OCI-LY1 (cell line): ENCODE measurements at regions not wholly inside any gene's neighbourhood (a gene's known extent, or its start where the extent isn't known, plus 50 kb on each side); places are given as distances from the start of the nearest gene placed in this dataset.

Experiments used
- EZH2 ChIP-seq: fragments of 200-600 bp; sonication (generic), shearing (Covaris generic); IDR thresholded peaks from 2 replicates; pipeline ENCODE4 v1.8.0; 2017; ENCODE audit warnings: borderline replicate concordance, mixed run types, mild to moderate bottlenecking, antibody characterized with exemption, low read length, moderate library complexity, mixed read lengths
- TF ChIP-seq, protein P1 (sequence below): fragments of 200-600 bp; sonication (generic), shearing (Covaris generic); IDR thresholded peaks from 2 replicates; pipeline ENCODE4 v1.5.1; 2017; ENCODE audit warnings: mild to moderate bottlenecking, antibody characterized with exemption, low read length, moderate library complexity, mixed read lengths

DNA sequence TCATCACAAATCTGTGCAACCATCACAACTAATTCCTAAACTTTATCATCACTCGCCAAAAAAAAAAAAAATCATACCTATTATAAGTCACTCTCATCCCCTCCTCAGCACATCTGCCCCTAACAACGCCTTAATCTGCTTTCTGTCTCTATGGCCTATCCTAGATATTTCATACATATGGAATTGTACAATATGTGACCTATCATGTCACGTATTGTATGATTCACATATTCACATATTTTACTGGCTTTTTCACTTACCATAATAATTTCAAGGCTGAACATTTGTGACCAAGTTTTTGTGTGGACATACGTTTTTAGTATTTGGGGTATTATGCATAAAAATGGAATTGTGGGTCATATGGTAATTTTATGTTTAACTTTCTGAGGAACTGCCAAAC is 400.7 kb downstream of the DAD1 start:
- no peak for TF ChIP-seq EZH2
- TF ChIP-seq, protein P1, sequence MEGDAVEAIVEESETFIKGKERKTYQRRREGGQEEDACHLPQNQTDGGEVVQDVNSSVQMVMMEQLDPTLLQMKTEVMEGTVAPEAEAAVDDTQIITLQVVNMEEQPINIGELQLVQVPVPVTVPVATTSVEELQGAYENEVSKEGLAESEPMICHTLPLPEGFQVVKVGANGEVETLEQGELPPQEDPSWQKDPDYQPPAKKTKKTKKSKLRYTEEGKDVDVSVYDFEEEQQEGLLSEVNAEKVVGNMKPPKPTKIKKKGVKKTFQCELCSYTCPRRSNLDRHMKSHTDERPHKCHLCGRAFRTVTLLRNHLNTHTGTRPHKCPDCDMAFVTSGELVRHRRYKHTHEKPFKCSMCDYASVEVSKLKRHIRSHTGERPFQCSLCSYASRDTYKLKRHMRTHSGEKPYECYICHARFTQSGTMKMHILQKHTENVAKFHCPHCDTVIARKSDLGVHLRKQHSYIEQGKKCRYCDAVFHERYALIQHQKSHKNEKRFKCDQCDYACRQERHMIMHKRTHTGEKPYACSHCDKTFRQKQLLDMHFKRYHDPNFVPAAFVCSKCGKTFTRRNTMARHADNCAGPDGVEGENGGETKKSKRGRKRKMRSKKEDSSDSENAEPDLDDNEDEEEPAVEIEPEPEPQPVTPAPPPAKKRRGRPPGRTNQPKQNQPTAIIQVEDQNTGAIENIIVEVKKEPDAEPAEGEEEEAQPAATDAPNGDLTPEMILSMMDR, result no peak
